Neural crest cell (in vitro differentiated cells): ENCODE measurements at regions not wholly inside any gene's neighbourhood (a gene's known extent, or its start where the extent isn't known, plus 50 kb on each side); places are given as distances from the start of the nearest gene placed in this dataset.

Experiments used
- DNase-seq: peaks from one replicate; pipeline ENCODE4 v3.0.0; 2021; ENCODE audit warnings: low read depth, mixed read lengths, low spot score
- H3K27ac Mint-ChIP-seq: one replicate; pipeline ENCODE4 v1.8.0; 2021; ENCODE audit warnings: mild to moderate bottlenecking, mixed read lengths; ENCODE audit not compliant: unreplicated experiment
- H3K27me3 Mint-ChIP-seq: 2 replicates; pipeline ENCODE4 v1.8.0; 2021; ENCODE audit warnings: low read depth, mild to moderate bottlenecking, mixed read lengths
- H3K36me3 Mint-ChIP-seq: 2 replicates; pipeline ENCODE4 v1.8.0; 2021; ENCODE audit warnings: low read depth, mild to moderate bottlenecking, mixed read lengths
- H3K4me1 Mint-ChIP-seq: 2 replicates; pipeline ENCODE4 v1.8.0; 2021; ENCODE audit warnings: mixed read lengths
- H3K4me3 Mint-ChIP-seq: one replicate; pipeline ENCODE4 v1.8.0; 2021; ENCODE audit warnings: mild to moderate bottlenecking, mixed read lengths
- H3K9me3 Mint-ChIP-seq: 2 replicates; pipeline ENCODE4 v1.8.0; 2021; ENCODE audit warnings: mixed read lengths
- TF ChIP-seq, protein P1 (sequence below): fragments of 200-600 bp; sonication (generic); conservative IDR thresholded peaks from 2 replicates; pipeline ENCODE4 v1.5.0; 2021; ENCODE audit warnings: antibody characterized with exemption, mild to moderate bottlenecking

GRCh38 chr10:81570349-81570748 lies 304.6 kb upstream of the NRG3 start:
- no peaks in the 10 kb centered on the region for H3K27me3 Mint-ChIP-seq
- no peak overlapping the region for H3K4me3 Mint-ChIP-seq
- DNase-seq = no peak
- no peaks in the 10 kb centered on the region for H3K4me1 Mint-ChIP-seq
- no peak overlapping the region for H3K27ac Mint-ChIP-seq
- H3K36me3 Mint-ChIP-seq = no peaks in the 10 kb centered on the region
- TF ChIP-seq, protein P1, sequence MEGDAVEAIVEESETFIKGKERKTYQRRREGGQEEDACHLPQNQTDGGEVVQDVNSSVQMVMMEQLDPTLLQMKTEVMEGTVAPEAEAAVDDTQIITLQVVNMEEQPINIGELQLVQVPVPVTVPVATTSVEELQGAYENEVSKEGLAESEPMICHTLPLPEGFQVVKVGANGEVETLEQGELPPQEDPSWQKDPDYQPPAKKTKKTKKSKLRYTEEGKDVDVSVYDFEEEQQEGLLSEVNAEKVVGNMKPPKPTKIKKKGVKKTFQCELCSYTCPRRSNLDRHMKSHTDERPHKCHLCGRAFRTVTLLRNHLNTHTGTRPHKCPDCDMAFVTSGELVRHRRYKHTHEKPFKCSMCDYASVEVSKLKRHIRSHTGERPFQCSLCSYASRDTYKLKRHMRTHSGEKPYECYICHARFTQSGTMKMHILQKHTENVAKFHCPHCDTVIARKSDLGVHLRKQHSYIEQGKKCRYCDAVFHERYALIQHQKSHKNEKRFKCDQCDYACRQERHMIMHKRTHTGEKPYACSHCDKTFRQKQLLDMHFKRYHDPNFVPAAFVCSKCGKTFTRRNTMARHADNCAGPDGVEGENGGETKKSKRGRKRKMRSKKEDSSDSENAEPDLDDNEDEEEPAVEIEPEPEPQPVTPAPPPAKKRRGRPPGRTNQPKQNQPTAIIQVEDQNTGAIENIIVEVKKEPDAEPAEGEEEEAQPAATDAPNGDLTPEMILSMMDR = no peak
- peaks cover 15% of the 10 kb centered on the region for H3K9me3 Mint-ChIP-seq

GRCh38 chr10:81570878-81571794 lies 303.9 kb upstream of the NRG3 start:
- H3K9me3 Mint-ChIP-seq = peaks cover 17% of the 10 kb centered on the region
- no peak for DNase-seq
- H3K4me1 Mint-ChIP-seq = no peaks in the 10 kb centered on the region
- H3K4me3 Mint-ChIP-seq = no peak overlapping the region
- H3K36me3 Mint-ChIP-seq = peaks cover 2% of the 10 kb centered on the region
- TF ChIP-seq, protein P1 = no peak
- H3K27ac Mint-ChIP-seq = no peak overlapping the region
- no peaks in the 10 kb centered on the region for H3K27me3 Mint-ChIP-seq

GRCh38 chr10:81575036-81575435 lies 300.0 kb upstream of the NRG3 start:
- Mint-ChIP-seq H3K27me3 (no peaks in the 10 kb centered on the region), H3K9me3 (peaks cover 22% of the 10 kb centered on the region), H3K4me1 (no peaks in the 10 kb centered on the region), H3K27ac (no peak overlapping the region), H3K36me3 (peaks cover 2% of the 10 kb centered on the region), H3K4me3 (no peak overlapping the region)
- no peak for DNase-seq
- TF ChIP-seq, protein P1 = no peak

- Mint-ChIP-seq H3K27me3 (no peaks in the 10 kb centered on the region), H3K4me1 (no peaks in the 10 kb centered on the region), H3K9me3 (peaks cover 22% of the 10 kb centered on the region), H3K4me3 (no peak overlapping the region), H3K27ac (no peak overlapping the region), H3K36me3 (peaks cover 2% of the 10 kb centered on the region)
- TF ChIP-seq, protein P1 = no peak
- no peak for DNase-seq
Measured at GRCh38 chr10:81576336-81576735, 298.7 kb upstream of the NRG3 start.

DNA sequence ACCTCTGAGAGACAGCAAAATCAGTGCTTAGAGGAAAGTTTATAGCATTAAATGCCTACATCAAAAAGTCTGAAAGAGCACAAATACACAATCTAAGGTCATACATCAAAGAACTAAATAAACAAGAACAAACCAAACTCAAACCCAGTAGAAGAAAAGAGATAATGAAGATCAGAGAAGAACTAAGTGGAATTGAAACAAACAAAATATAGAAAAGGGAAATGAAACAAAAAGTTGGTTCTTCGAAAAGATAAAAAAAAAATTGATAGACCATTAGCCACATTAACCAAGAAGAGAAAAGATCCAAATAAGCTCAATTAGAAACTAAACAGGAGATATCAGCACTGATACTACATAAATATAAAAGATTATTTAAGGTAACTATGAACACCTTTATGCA lies 280.0 kb upstream of the NRG3 start:
- Mint-ChIP-seq H3K36me3 (no peaks in the 10 kb centered on the region), H3K4me3 (no peak overlapping the region), H3K27ac (no peak overlapping the region), H3K9me3 (peaks cover 5% of the 10 kb centered on the region), H3K4me1 (no peaks in the 10 kb centered on the region), H3K27me3 (no peaks in the 10 kb centered on the region)
- TF ChIP-seq, protein P1 = no peak
- no peak for DNase-seq
